ENCODE measurements at regions not wholly inside any gene's neighbourhood (a gene's known extent, or its start where the extent isn't known, plus 50 kb on each side); places are given as distances from the start of the nearest gene placed in this dataset.

DNA sequence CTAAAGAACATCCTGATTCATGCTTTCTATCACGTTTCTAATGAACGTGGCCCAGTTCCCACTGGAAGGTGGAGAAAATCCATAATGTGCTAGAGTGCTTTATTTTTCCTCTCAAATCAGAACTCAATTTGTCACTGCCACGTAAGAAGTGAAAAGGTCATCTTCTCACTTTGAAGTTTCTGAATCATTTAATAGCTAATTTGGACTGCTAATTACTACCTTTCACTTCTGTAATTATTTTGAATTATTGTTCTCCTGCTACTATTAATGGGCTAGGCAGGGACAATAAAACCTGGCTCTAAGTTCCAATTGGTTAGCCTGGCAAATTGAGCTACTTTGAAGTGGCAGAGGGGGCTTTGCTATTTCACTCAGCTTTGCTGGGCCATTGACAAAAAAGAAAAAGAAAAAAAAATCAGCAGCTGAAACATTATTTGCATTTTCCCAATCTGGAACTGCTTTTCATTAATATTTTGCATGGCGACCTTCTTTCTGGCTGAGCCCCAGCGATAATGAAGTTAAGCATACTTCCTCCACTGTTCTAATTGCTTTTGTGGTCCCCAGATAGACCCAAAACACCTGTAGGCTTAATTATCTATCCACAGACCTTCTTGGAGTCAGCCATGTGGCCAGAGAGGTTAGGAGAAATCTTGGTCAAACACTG, 264.2 kb downstream of the SEC23IP start:
- peak overlapping the region; percentile 70 for H3K27ac ChIP-seq (ENCODE audit: low read depth, low read length)
- H3K27me3 ChIP-seq (ENCODE audit: control insufficient read depth, low read length) = no peaks in the 10 kb centered on the region
- H3K79me2 ChIP-seq (ENCODE audit: control insufficient read depth, low read length) = no peaks in the 10 kb centered on the region; the same call in 1 of the 2 replicates
- H3K4me3 ChIP-seq (ENCODE audit: low read length) = peak overlapping the region; percentile 33
- no peaks in the 10 kb centered on the region for H3K36me3 ChIP-seq (ENCODE audit: control insufficient read depth, low read length)
- H3K4me2 ChIP-seq (ENCODE audit: low read length) = peak overlapping the region; percentile 48
- H3F3A ChIP-seq (ENCODE audit: control insufficient read depth, insufficient read depth) = 0 out of 2 replicates have a peak, but pooled peaks cover 3% of the 10 kb centered on the region
- H3K9me3 ChIP-seq (ENCODE audit: control insufficient read depth, insufficient read depth, low read length) = no peaks in the 10 kb centered on the region
- no peak for TF ChIP-seq EZH2phosphoT487 (IDR thresholded peaks at IDR 0.05; ENCODE audit: borderline replicate concordance, low read length)
- TF ChIP-seq, protein P1, sequence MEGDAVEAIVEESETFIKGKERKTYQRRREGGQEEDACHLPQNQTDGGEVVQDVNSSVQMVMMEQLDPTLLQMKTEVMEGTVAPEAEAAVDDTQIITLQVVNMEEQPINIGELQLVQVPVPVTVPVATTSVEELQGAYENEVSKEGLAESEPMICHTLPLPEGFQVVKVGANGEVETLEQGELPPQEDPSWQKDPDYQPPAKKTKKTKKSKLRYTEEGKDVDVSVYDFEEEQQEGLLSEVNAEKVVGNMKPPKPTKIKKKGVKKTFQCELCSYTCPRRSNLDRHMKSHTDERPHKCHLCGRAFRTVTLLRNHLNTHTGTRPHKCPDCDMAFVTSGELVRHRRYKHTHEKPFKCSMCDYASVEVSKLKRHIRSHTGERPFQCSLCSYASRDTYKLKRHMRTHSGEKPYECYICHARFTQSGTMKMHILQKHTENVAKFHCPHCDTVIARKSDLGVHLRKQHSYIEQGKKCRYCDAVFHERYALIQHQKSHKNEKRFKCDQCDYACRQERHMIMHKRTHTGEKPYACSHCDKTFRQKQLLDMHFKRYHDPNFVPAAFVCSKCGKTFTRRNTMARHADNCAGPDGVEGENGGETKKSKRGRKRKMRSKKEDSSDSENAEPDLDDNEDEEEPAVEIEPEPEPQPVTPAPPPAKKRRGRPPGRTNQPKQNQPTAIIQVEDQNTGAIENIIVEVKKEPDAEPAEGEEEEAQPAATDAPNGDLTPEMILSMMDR (IDR thresholded peaks at IDR 0.05; ENCODE audit: low read depth, low read length, poor library complexity, severe bottlenecking) = no peak
- H3K4me1 ChIP-seq (ENCODE audit: control insufficient read depth, low read length) = peaks cover 64% of the 10 kb centered on the region
- no peaks in the 10 kb centered on the region for H3K9me2 ChIP-seq (replicated peaks; ENCODE audit: control insufficient read depth, low read length)
- no peaks in the 10 kb centered on the region for H4K20me1 ChIP-seq (ENCODE audit: control insufficient read depth, insufficient read depth, low read depth, low read length)

DNA sequence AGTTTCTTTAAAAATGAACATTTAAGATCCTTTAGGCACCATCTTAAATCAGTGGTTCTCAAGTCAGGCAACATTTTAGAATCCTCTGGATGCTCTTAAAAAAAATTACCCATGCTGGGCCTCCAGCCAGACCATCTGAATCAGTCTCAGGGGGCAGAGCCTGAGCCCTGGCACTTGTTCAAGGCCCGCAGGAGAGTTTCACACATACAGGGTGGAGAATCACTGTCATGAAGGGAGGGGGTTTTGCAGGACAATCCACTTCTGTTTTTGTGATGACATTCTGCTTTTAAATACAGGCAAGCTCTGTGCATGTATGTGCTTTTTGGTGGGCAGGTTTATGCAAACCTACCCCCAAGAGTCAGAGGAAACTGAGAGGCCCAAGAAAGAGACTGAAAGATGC, 268.6 kb downstream of the SEC23IP start:
- TF ChIP-seq, protein P1 (IDR thresholded peaks at IDR 0.05; ENCODE audit: low read depth, low read length, poor library complexity, severe bottlenecking) = no peak
- TF ChIP-seq EZH2phosphoT487 (IDR thresholded peaks at IDR 0.05; ENCODE audit: borderline replicate concordance, low read length) = no peak
- 0 out of 2 replicates have a peak, but pooled peaks cover 3% of the 10 kb centered on the region for H3F3A ChIP-seq (ENCODE audit: control insufficient read depth, insufficient read depth)

DNA sequence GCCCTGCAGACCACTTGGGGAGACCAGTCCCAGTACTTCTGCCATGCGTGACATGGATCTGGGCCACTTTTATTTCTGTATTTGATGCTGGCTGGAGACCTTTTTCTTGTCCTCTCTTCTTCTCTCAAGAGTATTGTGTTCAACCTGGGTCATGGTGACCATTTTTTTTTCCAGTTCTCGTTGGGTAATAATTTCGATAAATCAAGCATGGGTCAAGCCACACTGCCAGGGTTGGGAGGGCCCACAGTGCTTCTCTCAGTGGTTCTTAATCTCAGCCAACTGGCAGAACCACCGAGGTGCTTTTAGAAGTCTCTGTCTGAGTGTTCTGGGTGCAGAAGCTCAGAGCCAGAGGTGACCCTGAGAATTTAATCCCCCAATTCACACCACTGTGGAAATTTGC, 269.9 kb downstream of the SEC23IP start:
- no peaks in the 10 kb centered on the region for H3K36me3 ChIP-seq (ENCODE audit: control insufficient read depth, low read length)
- no peaks in the 10 kb centered on the region for H3K9me2 ChIP-seq (replicated peaks; ENCODE audit: control insufficient read depth, low read length)
- H3F3A ChIP-seq (ENCODE audit: control insufficient read depth, insufficient read depth) = 0 out of 2 replicates have a peak, but pooled peaks cover 3% of the 10 kb centered on the region
- H3K4me2 ChIP-seq (ENCODE audit: low read length) = peak overlapping the region; percentile 69
- TF ChIP-seq, protein P1 (IDR thresholded peaks at IDR 0.05; ENCODE audit: low read depth, low read length, poor library complexity, severe bottlenecking) = no peak
- no peak for TF ChIP-seq EZH2phosphoT487 (IDR thresholded peaks at IDR 0.05; ENCODE audit: borderline replicate concordance, low read length)
- no peaks in the 10 kb centered on the region for H4K20me1 ChIP-seq (ENCODE audit: control insufficient read depth, insufficient read depth, low read depth, low read length)
- peaks cover 49% of the 10 kb centered on the region for H3K79me2 ChIP-seq (ENCODE audit: control insufficient read depth, low read length)
- H3K9me3 ChIP-seq (ENCODE audit: control insufficient read depth, insufficient read depth, low read length) = no peaks in the 10 kb centered on the region
- no peaks in the 10 kb centered on the region for H3K27me3 ChIP-seq (ENCODE audit: control insufficient read depth, low read length)
- peak overlapping the region; percentile 71 for H3K4me3 ChIP-seq (ENCODE audit: low read length)
- H3K4me1 ChIP-seq (ENCODE audit: control insufficient read depth, low read length) = peaks cover 42% of the 10 kb centered on the region
- peak overlapping the region; percentile 81 for H3K27ac ChIP-seq (ENCODE audit: low read depth, low read length)

More for the DNA sequence above, 268.6 kb downstream of the SEC23IP start:
- no peaks in the 10 kb centered on the region for H4K20me1 ChIP-seq (ENCODE audit: control insufficient read depth, insufficient read depth, low read depth, low read length)
- no peaks in the 10 kb centered on the region for H3K36me3 ChIP-seq (ENCODE audit: control insufficient read depth, low read length)
- H3K4me3 ChIP-seq (ENCODE audit: low read length) = peak overlapping the region; percentile 64
- H3K4me2 ChIP-seq (ENCODE audit: low read length) = peak overlapping the region; percentile 58
- H3K9me3 ChIP-seq (ENCODE audit: control insufficient read depth, insufficient read depth, low read length) = no peaks in the 10 kb centered on the region
- H3K79me2 ChIP-seq (ENCODE audit: control insufficient read depth, low read length) = peaks cover 39% of the 10 kb centered on the region
- H3K27me3 ChIP-seq (ENCODE audit: control insufficient read depth, low read length) = no peaks in the 10 kb centered on the region
- H3K9me2 ChIP-seq (replicated peaks; ENCODE audit: control insufficient read depth, low read length) = no peaks in the 10 kb centered on the region
- H3K4me1 ChIP-seq (ENCODE audit: control insufficient read depth, low read length) = peaks cover 55% of the 10 kb centered on the region
- peak overlapping the region; percentile 81 for H3K27ac ChIP-seq (ENCODE audit: low read depth, low read length)
